Left cardiac atrium (tissue), 4 donors: ENCODE measurements at regions not wholly inside any gene's neighbourhood (a gene's known extent, or its start where the extent isn't known, plus 50 kb on each side); places are given as distances from the start of the nearest gene placed in this dataset.
"Not testable (repeated sequence)": the region's sequence is repeated elsewhere in the genome, so short reads cannot be mapped to it uniquely, and the experiment has no call there.

ENCODE experiments used
- ATAC-seq, 2 donors: fragments of 200-7000 bp; cut with Tn5 transposase; one replicate each; pipeline ENCODE4 v1.9.1; 2020; ENCODE audit warnings: mild to moderate bottlenecking in 2 of 2, moderate library complexity in 2 of 2
- DNase-seq: peaks from one replicate; pipeline ENCODE4 v3.0.0-alpha.2; 2020
- intact Hi-C, 2 donors: fragments of 100-400 bp; cut with DNase I; formaldehyde crosslinking; loops; one replicate each; pipeline versions ENCODE4 v1.14.1 to v1.15.1; 2022 to 2023
- donor health status: DM: no; HTN: yes; CAD: no.
- donor health status: DM: no; HTN: yes; CAD: no; lungs with severe emphysema.
- donor health status: DM: yes; HTN: yes; CAD: no.
- donor health status: Dilated cardiomyopathy.

DNA sequence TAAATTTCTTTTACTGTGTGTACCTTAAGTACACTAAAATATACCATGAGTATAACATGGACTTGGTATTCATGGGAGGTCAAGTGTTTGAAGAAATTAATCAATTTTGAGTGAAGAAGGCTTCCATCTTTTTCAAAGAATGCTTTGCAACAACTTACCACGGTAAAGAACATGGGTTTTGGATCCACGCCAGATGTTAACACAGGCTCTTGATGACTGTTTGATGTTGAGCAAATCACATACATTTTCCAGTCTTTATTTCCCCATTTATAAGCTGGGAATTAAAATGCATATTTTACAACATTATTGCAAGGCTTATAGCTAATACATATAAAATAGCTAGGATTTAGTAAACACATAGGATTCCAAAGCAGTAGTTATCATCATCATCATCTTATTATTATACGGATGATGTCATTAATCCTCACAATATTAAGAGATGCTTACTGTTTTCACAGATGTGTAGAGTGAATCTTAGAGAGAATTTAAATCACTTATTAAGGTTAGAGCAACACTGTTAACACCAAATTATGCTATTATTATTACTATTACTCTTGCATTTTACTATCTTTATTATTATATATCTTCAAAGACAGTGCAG is 362.0 kb downstream of the PRELID2 start:
- ATAC-seq, result no peak
- DNase-seq, result no peak
- intact Hi-C loops, result no loop called here

GRCh38 chr5:145471831-145472612 is 363.1 kb downstream of the PRELID2 start:
- intact Hi-C loops, result no loop called here
- DNase-seq, result no peak

GRCh38 chr5:145471026-145471425 is 364.1 kb downstream of the PRELID2 start:
- intact Hi-C loops, result no loop called here
- ATAC-seq, result no peak
- DNase-seq, result no peak

More at GRCh38 chr5:145471831-145472612, 363.1 kb downstream of the PRELID2 start:
- peak in 1 of 2 donors; percentile 17 for ATAC-seq

- no peak for DNase-seq
- intact Hi-C loops, result no loop called here
- ATAC-seq, result no peak
Observed at GRCh38 chr5:145470396-145470979, 364.7 kb downstream of the PRELID2 start.

DNA sequence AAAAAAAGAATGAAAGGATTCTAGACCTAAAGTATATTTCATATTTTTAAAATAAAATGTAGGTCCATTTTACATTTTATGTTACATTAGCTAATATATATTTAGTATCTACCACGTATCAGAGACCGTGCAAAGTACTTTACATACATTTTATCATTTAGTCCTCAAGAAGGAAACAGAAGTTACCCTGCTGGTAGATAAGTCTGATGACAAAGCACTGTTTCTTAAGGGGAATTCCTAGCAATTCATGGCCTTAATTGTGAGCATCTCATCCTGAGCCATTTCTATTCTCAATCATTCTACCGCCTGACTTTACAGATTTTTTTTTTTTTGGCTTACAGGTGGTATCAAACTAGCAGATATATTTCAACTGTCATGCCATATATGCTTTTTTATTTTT is 367.7 kb downstream of the PRELID2 start:
- ATAC-seq (no peak), DNase-seq (no peak)
- intact Hi-C loops, result no loop called here

- intact Hi-C loops, result no loop called here
Observed at GRCh38 chr5:145466533-145466932, 368.6 kb downstream of the PRELID2 start.

GRCh38 chr5:145465474-145466263 is 369.5 kb downstream of the PRELID2 start:
- ATAC-seq (peak in 1 of 2 donors; percentile 31), DNase-seq (no peak)
- intact Hi-C loops, result no loop called here

More at GRCh38 chr5:145466533-145466932, 368.6 kb downstream of the PRELID2 start:
- DNase-seq (no peak), ATAC-seq (no peak)

- ATAC-seq (no peak), DNase-seq (no peak)
- intact Hi-C loops, result no loop called here
Observed at GRCh38 chr5:145464171-145464570, 371.0 kb downstream of the PRELID2 start.

DNA sequence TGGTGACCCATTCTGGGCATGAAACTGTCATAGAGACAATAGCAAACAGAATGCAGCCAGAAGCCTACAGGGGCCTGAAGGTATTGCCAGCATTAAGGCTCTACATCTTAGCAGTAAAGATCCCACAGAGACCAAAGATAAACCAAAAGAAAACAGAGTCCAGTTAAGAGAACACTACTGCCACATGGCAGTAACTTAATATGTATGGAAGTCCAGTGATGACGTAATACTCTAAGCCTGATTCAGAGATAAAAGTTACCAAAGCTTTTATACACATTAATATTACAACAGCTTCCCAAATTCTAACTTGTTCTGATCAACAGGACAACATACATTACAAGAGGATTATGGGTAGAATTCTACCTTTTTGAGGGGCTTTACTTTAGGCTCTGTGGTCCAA is 371.5 kb downstream of the PRELID2 start:
- ATAC-seq, result no peak
- intact Hi-C loops, result no loop called here
- no peak for DNase-seq

- DNase-seq (no peak), ATAC-seq (no peak)
- intact Hi-C loops, result no loop called here
Observed at GRCh38 chr5:145462525-145462924, 372.6 kb downstream of the PRELID2 start.

DNA sequence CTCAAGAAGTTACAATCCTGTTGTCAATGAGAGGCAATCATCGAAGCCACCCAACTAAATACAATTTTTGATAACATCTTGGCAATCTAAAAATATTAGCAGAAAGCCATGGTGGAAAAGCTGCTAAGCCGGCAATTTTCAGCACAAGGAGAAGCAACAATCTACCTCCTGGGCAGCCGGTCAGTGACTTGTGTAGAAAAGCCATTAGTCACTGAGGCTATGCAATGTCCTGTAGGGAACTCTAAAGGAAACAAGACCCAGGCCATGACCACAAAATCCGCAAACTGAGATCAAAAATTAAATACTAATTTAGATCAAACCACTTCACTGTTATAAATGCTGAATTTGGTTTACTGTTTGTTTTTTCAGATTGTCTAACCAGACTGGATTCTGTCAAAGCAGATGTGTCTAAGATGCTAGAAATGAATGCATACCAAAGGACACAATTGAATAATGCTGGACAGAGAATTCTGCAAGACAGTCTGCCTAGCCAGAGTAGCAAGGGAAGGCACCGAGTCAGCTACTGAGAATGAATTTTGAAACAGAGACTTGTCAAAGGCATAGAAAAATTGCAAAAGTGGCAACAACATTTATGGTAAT is 384.8 kb downstream of the PRELID2 start:
- DNase-seq (no peak), ATAC-seq (no peak)
- intact Hi-C loops, result no loop called here

- ATAC-seq (no peak), DNase-seq (no peak)
- intact Hi-C loops, result no loop called here
Observed at GRCh38 chr5:145449794-145450193, 385.3 kb downstream of the PRELID2 start.

DNA sequence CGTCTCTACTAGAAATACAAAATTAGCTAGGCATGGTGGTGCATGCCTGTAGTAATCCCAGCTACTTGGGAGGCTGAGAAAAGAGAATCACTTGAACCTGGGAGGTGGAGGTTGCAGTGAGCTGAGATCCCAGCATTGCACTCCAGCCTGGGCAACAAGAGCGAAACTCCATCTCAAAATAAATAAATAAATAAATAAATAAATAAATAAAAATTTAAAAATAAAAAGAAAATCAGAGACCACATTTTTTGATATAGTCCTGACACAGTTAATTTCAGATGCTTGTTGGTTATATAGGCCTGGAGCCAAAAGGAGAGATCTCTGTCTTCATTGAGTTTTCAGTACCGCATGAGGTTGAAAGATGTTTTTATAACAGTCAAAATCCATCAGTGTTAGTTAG is 388.3 kb downstream of the PRELID2 start:
- ATAC-seq, intact Hi-C loops, DNase-seq: not testable (repeated sequence)

DNA sequence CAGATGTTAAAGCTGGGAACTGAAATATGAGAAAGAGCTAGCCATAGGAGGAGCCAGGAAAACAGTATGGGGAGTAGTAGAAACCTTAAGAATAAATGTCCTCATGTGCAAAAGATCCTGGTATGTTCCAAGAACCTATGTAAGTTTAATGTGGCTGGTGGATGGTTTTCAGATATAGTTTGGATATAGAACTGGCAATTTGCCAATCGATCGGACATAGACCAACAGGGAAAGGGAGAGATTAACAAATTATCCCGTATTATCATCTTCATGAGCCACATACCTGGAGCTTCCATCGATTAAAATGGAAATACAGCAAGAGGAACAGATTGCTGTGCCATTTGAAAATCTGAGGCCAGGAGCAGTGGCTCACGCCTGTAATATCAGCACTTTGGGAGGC is 388.7 kb downstream of the PRELID2 start:
- DNase-seq (no peak), ATAC-seq (no peak)
- intact Hi-C loops, result no loop called here

- DNase-seq (no peak), ATAC-seq (no peak)
- intact Hi-C loops, result no loop called here
Observed at GRCh38 chr5:145445027-145445426, 390.1 kb downstream of the PRELID2 start.

DNA sequence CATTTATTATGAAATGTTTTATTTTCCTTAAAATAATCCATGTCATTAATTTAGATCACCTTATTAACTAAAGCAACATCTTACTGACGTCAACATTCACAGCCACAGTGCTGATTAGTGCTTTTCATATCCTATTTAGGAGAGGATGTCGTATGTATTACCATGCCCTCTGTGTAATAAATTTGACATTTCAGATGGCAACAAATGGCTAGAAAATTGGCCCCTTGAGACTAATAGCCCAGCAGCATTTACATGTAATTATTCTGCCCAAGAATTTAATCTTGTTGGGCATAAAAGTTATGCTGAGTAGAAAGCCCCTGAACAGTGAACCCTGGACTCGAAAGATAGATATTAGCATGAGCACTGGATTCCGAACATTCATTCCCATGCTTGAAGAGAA is 391.2 kb downstream of the PRELID2 start:
- no peak for DNase-seq
- no peak for ATAC-seq
- intact Hi-C loops, result no loop called here

DNA sequence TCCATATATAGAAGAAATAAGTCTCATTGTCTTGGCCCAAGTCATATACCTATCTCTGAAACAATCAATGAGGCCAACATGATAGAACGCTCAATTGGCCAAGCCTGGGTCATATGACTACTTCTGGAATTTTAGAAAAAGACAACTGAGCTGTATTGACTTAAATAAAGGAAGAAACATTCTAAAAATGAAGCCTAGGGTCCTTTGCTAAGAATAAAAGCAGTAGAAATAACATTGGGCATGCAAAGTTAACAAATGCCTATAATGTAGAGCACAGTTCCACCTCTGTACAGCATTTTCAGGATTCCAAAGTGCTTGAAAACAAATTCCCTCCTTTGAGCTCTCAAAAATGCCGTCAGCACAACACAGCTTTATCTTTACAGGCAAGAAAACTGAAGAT is 391.8 kb downstream of the PRELID2 start:
- DNase-seq, result no peak
- intact Hi-C loops, result no loop called here
- no peak for ATAC-seq

DNA sequence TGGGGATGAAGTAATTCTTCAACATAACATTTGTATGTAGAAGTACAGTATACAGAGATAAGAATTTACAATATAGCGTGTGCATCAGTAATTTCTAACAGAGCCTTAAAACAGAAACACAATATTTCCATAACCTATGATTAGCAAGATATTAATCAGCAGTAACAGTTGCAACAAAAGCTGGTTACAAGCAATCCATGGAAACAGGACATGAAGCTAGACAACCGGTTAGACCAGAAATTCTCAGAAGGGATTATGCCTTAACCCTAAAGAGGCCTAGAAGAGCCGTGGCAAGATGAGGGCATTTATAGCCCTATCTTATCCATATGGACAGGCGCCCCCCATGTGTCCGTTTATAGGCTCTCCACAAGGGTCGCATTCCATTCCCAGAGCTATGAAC is 392.5 kb downstream of the PRELID2 start:
- ATAC-seq, DNase-seq, intact Hi-C loops: not testable (repeated sequence)

DNA sequence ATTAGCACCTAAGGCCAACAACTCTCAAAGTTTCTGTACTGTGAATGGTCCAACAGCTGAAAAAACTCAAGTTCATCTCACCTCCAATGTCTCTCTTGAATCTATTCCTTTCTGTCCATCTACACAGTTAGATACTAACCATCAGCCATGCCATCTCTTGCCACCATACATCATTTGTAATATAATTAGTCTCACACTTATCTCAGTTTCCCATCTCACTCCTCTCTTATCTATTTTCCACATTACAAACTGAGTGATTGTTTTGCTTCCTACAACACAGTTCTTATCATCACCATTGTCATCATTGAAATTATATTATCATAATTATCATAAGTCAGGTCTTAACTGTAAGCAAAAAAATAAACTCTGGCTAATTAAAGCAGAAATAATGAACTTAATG is 393.9 kb downstream of the PRELID2 start:
- ATAC-seq (no peak), DNase-seq (no peak)
- intact Hi-C loops, result no loop called here
